ENCODE measurements at regions not wholly inside any gene's neighbourhood (a gene's known extent, or its start where the extent isn't known, plus 50 kb on each side); places are given as distances from the start of the nearest gene placed in this dataset.

- Histone ChIP-seq H3K27ac (no peak overlapping the region), H3K4me3 (no peak overlapping the region), H3K4me1 (replicated peaks) (no peaks in the 10 kb centered on the region), H3K36me3 (no peaks in the 10 kb centered on the region), H3K9me3 (no peaks in the 10 kb centered on the region), H3K27me3 (replicated peaks; ENCODE audit: insufficient read depth) (no peaks in the 10 kb centered on the region)
- intact Hi-C loops (cut with DNase I): no loop called here
- TF ChIP-seq CTCF (IDR thresholded peaks at IDR 0.05): no peak
- no peak for TF ChIP-seq POLR2AphosphoS5 (IDR thresholded peaks at IDR 0.05)
- TF ChIP-seq POLR2A (IDR thresholded peaks at IDR 0.05): no peak
- DNase-seq (ENCODE audit: low spot score): no peak
Observed at GRCh38 chr18:68219872-68220271, 495.0 kb downstream of the TMX3 start.

- intact Hi-C loops (cut with DNase I): no loop called here
- no peaks in the 10 kb centered on the region for H3K36me3 ChIP-seq
- TF ChIP-seq CTCF (IDR thresholded peaks at IDR 0.05): no peak
- TF ChIP-seq POLR2AphosphoS5 (IDR thresholded peaks at IDR 0.05): no peak
- no peak for TF ChIP-seq POLR2A (IDR thresholded peaks at IDR 0.05)
- WGBS: 85% methylated on average over 2 of the region's 2 CpGs
- DNase-seq (ENCODE audit: low spot score): no peak
- H3K4me3 ChIP-seq: no peak overlapping the region
- H3K27ac ChIP-seq: no peak overlapping the region
- no peaks in the 10 kb centered on the region for H3K4me1 ChIP-seq (replicated peaks)
- H3K27me3 ChIP-seq (replicated peaks; ENCODE audit: insufficient read depth): no peaks in the 10 kb centered on the region
- no peaks in the 10 kb centered on the region for H3K9me3 ChIP-seq
Observed at GRCh38 chr18:68219274-68219673, 495.6 kb downstream of the TMX3 start.

- no peak overlapping the region for H3K27ac ChIP-seq
- intact Hi-C loops (cut with DNase I): no loop called here
- no peaks in the 10 kb centered on the region for H3K36me3 ChIP-seq
- no peak for DNase-seq (ENCODE audit: low spot score)
- H3K27me3 ChIP-seq (replicated peaks; ENCODE audit: insufficient read depth): no peaks in the 10 kb centered on the region
- H3K9me3 ChIP-seq: no peaks in the 10 kb centered on the region
- TF ChIP-seq CTCF (IDR thresholded peaks at IDR 0.05) (no peak), POLR2AphosphoS5 (IDR thresholded peaks at IDR 0.05) (no peak), POLR2A (IDR thresholded peaks at IDR 0.05) (no peak)
- H3K4me3 ChIP-seq: no peak overlapping the region
- 83% methylated on average over 4 of the region's 4 CpGs for WGBS
- no peaks in the 10 kb centered on the region for H3K4me1 ChIP-seq (replicated peaks)
Observed at GRCh38 chr18:68215931-68216330, 499.0 kb downstream of the TMX3 start.

GRCh38 chr18:68186039-68186438 is 528.9 kb downstream of the TMX3 start:
- TF ChIP-seq POLR2A (IDR thresholded peaks at IDR 0.05) (no peak), CTCF (IDR thresholded peaks at IDR 0.05) (no peak), POLR2AphosphoS5 (IDR thresholded peaks at IDR 0.05) (no peak)
- no peak for DNase-seq (ENCODE audit: low spot score)
- Histone ChIP-seq H3K4me3 (no peak overlapping the region), H3K27me3 (replicated peaks; ENCODE audit: insufficient read depth) (no peaks in the 10 kb centered on the region), H3K36me3 (no peaks in the 10 kb centered on the region), H3K4me1 (replicated peaks) (no peaks in the 10 kb centered on the region), H3K9me3 (no peaks in the 10 kb centered on the region), H3K27ac (no peak overlapping the region)
- 85% methylated on average over 5 of the region's 5 CpGs for WGBS
- intact Hi-C loops (cut with DNase I): no loop called here

- no peak for DNase-seq (ENCODE audit: low spot score)
- TF ChIP-seq POLR2AphosphoS5 (IDR thresholded peaks at IDR 0.05): no peak
- no peak for TF ChIP-seq POLR2A (IDR thresholded peaks at IDR 0.05)
- no peak for TF ChIP-seq CTCF (IDR thresholded peaks at IDR 0.05)
- intact Hi-C loops (cut with DNase I): no loop called here
- H3K4me3 ChIP-seq: no peak overlapping the region
- H3K27ac ChIP-seq: no peak overlapping the region
- no peaks in the 10 kb centered on the region for H3K27me3 ChIP-seq (replicated peaks; ENCODE audit: insufficient read depth)
- H3K9me3 ChIP-seq: no peaks in the 10 kb centered on the region
- H3K4me1 ChIP-seq (replicated peaks): no peaks in the 10 kb centered on the region
- H3K36me3 ChIP-seq: no peaks in the 10 kb centered on the region
- WGBS: 55% methylated on average over 2 of the region's 2 CpGs
Observed at GRCh38 chr18:68181956-68182355, 533.0 kb downstream of the TMX3 start.
